ENCODE measurements at regions not wholly inside any gene's neighbourhood (a gene's known extent, or its start where the extent isn't known, plus 50 kb on each side); places are given as distances from the start of the nearest gene placed in this dataset.
A peak's percentile ranks its signal among the peaks of the same experiment; 100 is the strongest.

GRCh38 chr12:92650228-92650822 is 52.5 kb upstream of the PLEKHG7 start:
- Histone ChIP-seq H3K4me3 (ENCODE audit: low read depth, low read length) (no peak overlapping the region), H3K27me3 (ENCODE audit: insufficient read depth, low read length) (no peaks in the 10 kb centered on the region), H3K4me1 (ENCODE audit: control insufficient read depth, insufficient read depth, low read length, unreplicated experiment) (peaks cover 14% of the 10 kb centered on the region), H3K79me2 (ENCODE audit: control insufficient read depth, insufficient read depth, low read length, unreplicated experiment) (no peaks in the 10 kb centered on the region), H3K27ac (ENCODE audit: low read depth, low read length) (no peak overlapping the region), H2AFZ (ENCODE audit: low read length, unreplicated experiment) (peak overlapping the region; percentile 3), H3K36me3 (ENCODE audit: insufficient read depth, low read length) (no peaks in the 10 kb centered on the region)

DNA sequence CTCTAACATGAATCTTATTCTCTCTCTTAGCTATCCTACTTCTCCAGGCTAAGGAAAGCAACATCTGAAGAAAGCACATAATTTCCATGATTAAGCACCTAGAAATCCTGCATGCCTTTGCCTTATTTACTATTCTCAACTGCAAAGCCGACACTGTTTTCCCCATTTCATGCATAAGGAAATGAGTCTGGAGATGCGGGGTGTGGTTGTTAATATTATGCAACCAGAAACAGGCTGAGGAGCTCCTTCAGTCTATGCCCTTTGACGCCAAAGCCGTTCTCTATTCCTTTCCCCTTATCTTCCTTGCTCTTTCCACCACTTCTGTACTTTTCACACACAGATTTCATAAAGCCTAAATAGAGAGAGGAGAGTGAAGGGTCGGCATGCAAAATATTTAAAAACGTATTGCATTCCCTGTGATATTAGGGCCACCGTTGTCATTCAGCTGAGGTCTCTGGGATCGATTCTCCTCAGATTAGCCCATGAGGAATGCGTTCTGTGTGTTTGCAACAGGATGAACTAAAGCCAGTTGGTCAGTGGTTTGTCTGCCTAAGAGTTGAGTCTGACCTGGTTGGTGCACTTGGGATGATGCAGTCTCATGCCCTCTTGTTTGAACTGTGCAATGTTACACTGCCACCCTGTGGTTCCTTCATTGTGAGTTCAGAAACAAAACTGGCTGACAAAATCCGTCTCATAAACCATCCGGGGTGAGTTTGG is 53.1 kb upstream of the PLEKHG7 start:
- Histone ChIP-seq H2AFZ (ENCODE audit: low read length, unreplicated experiment) (peak overlapping the region; percentile 45), H3K4me3 (ENCODE audit: low read depth, low read length) (no peak overlapping the region), H3K27me3 (ENCODE audit: insufficient read depth, low read length) (no peaks in the 10 kb centered on the region), H3K79me2 (ENCODE audit: control insufficient read depth, insufficient read depth, low read length, unreplicated experiment) (no peaks in the 10 kb centered on the region), H3K4me1 (ENCODE audit: control insufficient read depth, insufficient read depth, low read length, unreplicated experiment) (peaks cover 14% of the 10 kb centered on the region), H3K36me3 (ENCODE audit: insufficient read depth, low read length) (no peaks in the 10 kb centered on the region), H3K27ac (ENCODE audit: low read depth, low read length) (no peak overlapping the region)

DNA sequence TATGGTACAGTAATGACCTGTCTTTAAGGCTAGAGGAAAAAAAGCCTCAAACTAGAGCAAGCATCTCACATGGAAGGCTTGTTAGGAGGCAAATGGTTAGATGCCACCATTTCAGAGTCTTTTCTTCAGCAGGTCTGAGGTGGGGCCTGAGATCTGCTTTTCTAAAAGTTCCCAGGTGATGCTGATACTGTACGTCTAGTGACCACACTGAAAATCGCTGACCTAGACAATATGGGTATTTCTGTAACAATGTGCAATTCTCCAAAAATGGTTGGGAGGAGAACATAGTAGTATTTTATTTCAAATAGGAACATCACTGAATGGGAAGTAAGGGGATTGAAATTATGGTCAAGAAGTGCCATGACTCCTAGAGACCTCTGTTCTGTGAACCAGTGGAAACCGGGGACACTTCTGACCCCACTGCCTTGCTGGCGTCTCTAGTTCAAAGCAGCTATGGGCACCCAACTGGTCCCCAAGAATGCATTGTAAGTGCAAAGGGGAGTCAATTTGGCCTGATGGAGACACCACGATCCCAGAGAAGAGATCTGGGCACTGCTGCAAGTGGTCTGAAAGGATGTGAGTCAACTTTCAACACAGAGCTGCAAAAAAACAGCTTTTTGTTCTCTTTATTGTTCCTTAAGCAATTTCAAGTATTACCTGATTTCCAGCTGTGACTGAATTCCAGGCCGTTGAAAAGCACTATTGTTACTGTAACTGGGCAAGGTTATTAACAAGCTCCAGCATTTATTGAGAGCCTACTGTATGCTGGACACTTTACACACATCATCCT is 54.4 kb upstream of the PLEKHG7 start:
- no peak overlapping the region for H3K27ac ChIP-seq (ENCODE audit: low read depth, low read length)
- peaks cover 14% of the 10 kb centered on the region for H3K4me1 ChIP-seq (ENCODE audit: control insufficient read depth, insufficient read depth, low read length, unreplicated experiment)
- no peak overlapping the region for H2AFZ ChIP-seq (ENCODE audit: low read length, unreplicated experiment)

GRCh38 chr12:92641291-92641690 is 61.5 kb upstream of the PLEKHG7 start:
- Histone ChIP-seq H3K27ac (ENCODE audit: low read depth, low read length) (no peak overlapping the region), H3K27me3 (ENCODE audit: insufficient read depth, low read length) (no peaks in the 10 kb centered on the region), H3K4me1 (ENCODE audit: control insufficient read depth, insufficient read depth, low read length, unreplicated experiment) (no peaks in the 10 kb centered on the region), H3K36me3 (ENCODE audit: insufficient read depth, low read length) (no peaks in the 10 kb centered on the region), H3K79me2 (ENCODE audit: control insufficient read depth, insufficient read depth, low read length, unreplicated experiment) (no peaks in the 10 kb centered on the region), H3K4me3 (ENCODE audit: low read depth, low read length) (no peak overlapping the region), H2AFZ (ENCODE audit: low read length, unreplicated experiment) (no peak overlapping the region)

More for the DNA sequence above, 54.4 kb upstream of the PLEKHG7 start:
- Histone ChIP-seq H3K36me3 (ENCODE audit: insufficient read depth, low read length) (no peaks in the 10 kb centered on the region), H3K4me3 (ENCODE audit: low read depth, low read length) (no peak overlapping the region), H3K27me3 (ENCODE audit: insufficient read depth, low read length) (no peaks in the 10 kb centered on the region), H3K79me2 (ENCODE audit: control insufficient read depth, insufficient read depth, low read length, unreplicated experiment) (no peaks in the 10 kb centered on the region)

- Histone ChIP-seq H3K27me3 (ENCODE audit: insufficient read depth, low read length) (no peaks in the 10 kb centered on the region), H2AFZ (ENCODE audit: low read length, unreplicated experiment) (no peak overlapping the region), H3K79me2 (ENCODE audit: control insufficient read depth, insufficient read depth, low read length, unreplicated experiment) (no peaks in the 10 kb centered on the region), H3K4me3 (ENCODE audit: low read depth, low read length) (no peak overlapping the region), H3K27ac (ENCODE audit: low read depth, low read length) (no peak overlapping the region), H3K4me1 (ENCODE audit: control insufficient read depth, insufficient read depth, low read length, unreplicated experiment) (no peaks in the 10 kb centered on the region), H3K36me3 (ENCODE audit: insufficient read depth, low read length) (no peaks in the 10 kb centered on the region)
These were observed 62.1 kb upstream of the PLEKHG7 start for GRCh38 chr12:92640691-92641090.

GRCh38 chr12:92639017-92639416 is 63.8 kb upstream of the PLEKHG7 start:
- no peaks in the 10 kb centered on the region for H3K79me2 ChIP-seq (ENCODE audit: control insufficient read depth, insufficient read depth, low read length, unreplicated experiment)
- H3K27me3 ChIP-seq (ENCODE audit: insufficient read depth, low read length) = no peaks in the 10 kb centered on the region
- H3K36me3 ChIP-seq (ENCODE audit: insufficient read depth, low read length) = no peaks in the 10 kb centered on the region
- no peak overlapping the region for H3K27ac ChIP-seq (ENCODE audit: low read depth, low read length)
- no peak overlapping the region for H2AFZ ChIP-seq (ENCODE audit: low read length, unreplicated experiment)
- no peaks in the 10 kb centered on the region for H3K4me1 ChIP-seq (ENCODE audit: control insufficient read depth, insufficient read depth, low read length, unreplicated experiment)
- no peak overlapping the region for H3K4me3 ChIP-seq (ENCODE audit: low read depth, low read length)

GRCh38 chr12:92634730-92635129 is 68.1 kb upstream of the PLEKHG7 start:
- Histone ChIP-seq H3K27me3 (ENCODE audit: insufficient read depth, low read length) (no peaks in the 10 kb centered on the region), H2AFZ (ENCODE audit: low read length, unreplicated experiment) (no peak overlapping the region), H3K27ac (ENCODE audit: low read depth, low read length) (no peak overlapping the region), H3K79me2 (ENCODE audit: control insufficient read depth, insufficient read depth, low read length, unreplicated experiment) (no peaks in the 10 kb centered on the region), H3K36me3 (ENCODE audit: insufficient read depth, low read length) (no peaks in the 10 kb centered on the region), H3K4me1 (ENCODE audit: control insufficient read depth, insufficient read depth, low read length, unreplicated experiment) (no peaks in the 10 kb centered on the region), H3K4me3 (ENCODE audit: low read depth, low read length) (no peak overlapping the region)

GRCh38 chr12:92634202-92634601 is 68.6 kb upstream of the PLEKHG7 start:
- H3K4me1 ChIP-seq (ENCODE audit: control insufficient read depth, insufficient read depth, low read length, unreplicated experiment) = peaks cover 4% of the 10 kb centered on the region
- no peak overlapping the region for H2AFZ ChIP-seq (ENCODE audit: low read length, unreplicated experiment)
- H3K27me3 ChIP-seq (ENCODE audit: insufficient read depth, low read length) = no peaks in the 10 kb centered on the region
- H3K79me2 ChIP-seq (ENCODE audit: control insufficient read depth, insufficient read depth, low read length, unreplicated experiment) = no peaks in the 10 kb centered on the region
- H3K27ac ChIP-seq (ENCODE audit: low read depth, low read length) = no peak overlapping the region
- no peak overlapping the region for H3K4me3 ChIP-seq (ENCODE audit: low read depth, low read length)
- H3K36me3 ChIP-seq (ENCODE audit: insufficient read depth, low read length) = no peaks in the 10 kb centered on the region

- Histone ChIP-seq H3K4me3 (ENCODE audit: low read depth, low read length) (no peak overlapping the region), H3K4me1 (ENCODE audit: control insufficient read depth, insufficient read depth, low read length, unreplicated experiment) (peaks cover 12% of the 10 kb centered on the region), H2AFZ (ENCODE audit: low read length, unreplicated experiment) (no peak overlapping the region), H3K27me3 (ENCODE audit: insufficient read depth, low read length) (no peaks in the 10 kb centered on the region), H3K27ac (ENCODE audit: low read depth, low read length) (no peak overlapping the region), H3K79me2 (ENCODE audit: control insufficient read depth, insufficient read depth, low read length, unreplicated experiment) (no peaks in the 10 kb centered on the region), H3K36me3 (ENCODE audit: insufficient read depth, low read length) (no peaks in the 10 kb centered on the region)
These were observed 71.8 kb upstream of the PLEKHG7 start for GRCh38 chr12:92630968-92631367.

- Histone ChIP-seq H3K36me3 (ENCODE audit: insufficient read depth, low read length) (no peaks in the 10 kb centered on the region), H2AFZ (ENCODE audit: low read length, unreplicated experiment) (peak overlapping the region; percentile 13), H3K4me1 (ENCODE audit: control insufficient read depth, insufficient read depth, low read length, unreplicated experiment) (peaks cover 18% of the 10 kb centered on the region), H3K27me3 (ENCODE audit: insufficient read depth, low read length) (no peaks in the 10 kb centered on the region), H3K27ac (ENCODE audit: low read depth, low read length) (no peak overlapping the region), H3K4me3 (ENCODE audit: low read depth, low read length) (no peak overlapping the region), H3K79me2 (ENCODE audit: control insufficient read depth, insufficient read depth, low read length, unreplicated experiment) (no peaks in the 10 kb centered on the region)
These were observed 73.3 kb upstream of the PLEKHG7 start for GRCh38 chr12:92629349-92630065.
